Activated T-cell treated with anti-CD3 and anti-CD28 coated beads for 48 hours (primary cell): ENCODE measurements at regions not wholly inside any gene's neighbourhood (a gene's known extent, or its start where the extent isn't known, plus 50 kb on each side); places are given as distances from the start of the nearest gene placed in this dataset.

Experiments
- DNase-seq: peaks from one replicate; pipeline ENCODE4 v3.0.0-alpha.2; 2020; ENCODE audit warnings: low read depth

DNA sequence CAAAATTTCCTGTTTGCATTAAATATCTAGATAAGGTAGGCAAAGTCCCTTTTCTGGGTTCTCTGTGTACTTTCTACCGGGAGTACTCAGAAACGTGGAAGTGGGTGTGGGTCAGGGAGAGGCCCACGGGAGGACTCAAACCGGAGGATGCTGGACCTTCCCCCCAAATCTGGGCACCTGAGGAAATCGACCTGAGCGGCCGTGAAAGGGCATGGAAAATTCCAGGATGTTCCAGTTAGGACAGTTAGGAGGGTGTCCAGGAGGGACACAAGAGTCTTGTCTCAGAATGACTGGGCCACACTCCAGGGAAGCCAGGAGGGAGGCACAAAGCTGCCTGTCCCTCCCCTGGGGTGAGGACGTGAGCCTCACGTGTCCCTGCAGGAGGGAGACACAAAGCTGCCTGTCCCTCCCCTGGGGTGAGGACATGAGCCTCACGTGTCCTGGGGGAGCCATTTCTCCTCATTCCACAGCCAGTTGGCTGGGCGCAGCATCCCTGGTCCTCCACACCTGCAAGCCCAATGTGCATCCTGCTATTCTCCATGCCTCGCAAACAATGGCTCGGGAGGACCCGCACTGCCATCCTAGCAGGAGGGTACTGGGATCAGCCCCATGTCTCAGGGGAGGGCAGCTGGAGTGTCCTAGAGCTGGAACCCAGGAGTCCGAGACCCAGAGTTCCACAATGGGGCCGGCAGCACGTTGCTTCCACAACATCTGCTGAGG lies 190.5 kb upstream of the PPP2R2D start:
- no peak for DNase-seq

DNA sequence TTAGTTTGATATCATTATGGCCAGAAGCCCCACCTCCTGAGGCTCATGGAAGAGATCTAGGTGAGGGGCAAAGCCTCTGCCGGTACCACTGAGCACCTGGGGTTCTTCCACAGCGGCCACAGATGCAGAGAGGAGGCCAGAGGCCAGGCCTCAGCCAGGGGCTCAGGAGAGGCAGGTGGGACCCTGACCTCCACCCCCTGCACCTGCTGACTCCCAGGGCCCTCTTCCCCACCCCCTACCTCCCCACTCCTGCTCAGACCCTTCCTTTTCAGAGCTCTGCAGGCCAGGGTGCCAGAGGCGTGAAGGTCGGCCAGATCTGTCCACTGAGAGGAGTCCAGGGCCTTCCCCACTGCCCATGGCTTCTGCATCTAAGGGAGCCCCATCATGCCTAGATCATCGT lies 178.7 kb upstream of the PPP2R2D start:
- DNase-seq: no peak

DNA sequence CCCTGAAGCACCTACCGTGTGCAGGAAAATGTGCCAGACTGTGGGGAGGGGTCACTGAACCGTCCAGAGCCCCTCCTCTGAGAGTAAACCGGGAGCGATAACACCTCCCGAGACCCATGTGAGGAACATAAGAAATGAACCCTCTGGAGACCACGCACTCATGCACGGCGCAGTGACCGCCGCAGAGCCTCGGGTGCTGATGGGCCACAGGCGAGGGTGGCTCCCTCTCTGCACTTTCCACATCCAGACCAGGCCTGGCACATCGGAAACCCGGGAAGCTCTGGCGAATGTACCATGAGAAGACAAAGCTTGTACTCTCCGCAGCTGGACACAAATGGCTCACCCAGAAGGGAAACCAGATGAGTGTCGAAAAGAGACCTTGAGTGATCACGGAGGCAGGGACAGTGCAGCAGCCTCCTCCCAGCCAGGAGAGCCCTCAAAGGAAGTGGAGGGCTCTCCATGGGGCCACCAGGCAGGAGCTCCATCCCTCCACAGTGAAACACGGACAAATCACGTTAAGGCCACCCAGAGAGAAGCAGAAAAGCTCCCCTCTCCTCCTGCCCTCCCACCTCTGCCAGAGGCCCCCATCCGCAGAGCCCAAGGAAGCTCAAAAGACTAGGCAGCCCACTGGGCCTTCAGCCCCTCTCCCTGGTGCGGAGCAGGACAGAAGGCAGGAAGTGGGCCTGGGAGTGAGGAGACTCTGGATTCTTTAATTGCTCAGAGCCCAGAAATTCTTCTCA lies 178.1 kb upstream of the PPP2R2D start:
- DNase-seq: no peak

DNA sequence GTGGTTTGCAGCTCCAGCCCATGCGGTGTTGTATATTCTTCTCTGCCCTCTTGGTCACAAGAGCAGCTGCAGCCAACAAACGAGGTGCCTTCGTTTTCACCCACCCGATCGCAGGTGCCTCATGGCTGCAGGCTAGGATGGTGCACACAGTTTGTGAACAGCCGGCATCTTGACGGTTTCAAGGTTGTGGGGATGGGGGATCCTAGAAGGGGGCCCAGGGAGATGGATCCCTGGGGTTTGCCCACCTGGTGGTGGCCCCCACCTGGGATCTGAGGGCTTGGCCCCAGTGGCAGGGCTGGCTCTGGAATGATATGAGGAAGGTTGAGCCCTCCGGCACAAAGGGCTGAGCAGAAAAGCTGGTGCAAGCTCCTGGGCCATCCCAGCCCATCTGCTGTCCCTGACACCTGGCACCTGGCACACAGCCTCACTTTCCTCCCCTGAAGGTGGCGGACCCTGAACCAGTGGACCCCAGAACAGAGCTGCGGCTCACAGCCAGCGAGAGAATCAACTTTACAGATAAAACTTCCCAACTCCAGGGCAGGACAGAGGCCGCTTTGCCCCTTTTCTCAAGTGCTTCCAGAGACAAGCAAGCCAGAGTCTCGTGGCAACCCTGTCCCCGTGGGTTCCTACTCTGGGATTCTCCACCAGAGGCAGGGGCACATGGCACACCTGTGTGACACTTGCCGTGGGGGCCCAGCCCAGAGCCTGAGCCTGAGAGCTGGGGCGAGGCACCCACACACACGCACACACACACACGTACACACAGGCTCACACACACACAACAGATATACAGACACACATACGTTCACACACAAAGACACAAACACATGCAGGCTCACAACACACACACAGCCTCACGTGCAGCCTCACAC lies 177.3 kb upstream of the PPP2R2D start:
- DNase-seq: no peak

DNA sequence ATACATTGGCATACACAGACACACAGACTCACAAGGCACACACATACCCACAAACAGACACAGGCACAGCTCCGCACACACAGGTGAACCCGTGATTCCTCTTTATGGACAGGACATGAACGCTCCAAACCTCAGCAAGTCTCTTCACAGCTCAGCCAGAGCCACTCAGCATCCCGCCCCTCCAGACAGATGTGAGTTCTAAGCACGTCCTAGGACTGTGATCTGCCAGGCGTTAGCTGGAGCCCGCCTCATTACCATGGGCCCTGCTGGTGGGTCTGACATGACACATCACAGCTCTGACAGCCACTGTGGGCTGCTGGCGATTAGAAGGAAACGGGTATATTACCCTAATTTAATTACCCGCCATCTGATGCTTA lies 176.7 kb upstream of the PPP2R2D start:
- no peak for DNase-seq

DNA sequence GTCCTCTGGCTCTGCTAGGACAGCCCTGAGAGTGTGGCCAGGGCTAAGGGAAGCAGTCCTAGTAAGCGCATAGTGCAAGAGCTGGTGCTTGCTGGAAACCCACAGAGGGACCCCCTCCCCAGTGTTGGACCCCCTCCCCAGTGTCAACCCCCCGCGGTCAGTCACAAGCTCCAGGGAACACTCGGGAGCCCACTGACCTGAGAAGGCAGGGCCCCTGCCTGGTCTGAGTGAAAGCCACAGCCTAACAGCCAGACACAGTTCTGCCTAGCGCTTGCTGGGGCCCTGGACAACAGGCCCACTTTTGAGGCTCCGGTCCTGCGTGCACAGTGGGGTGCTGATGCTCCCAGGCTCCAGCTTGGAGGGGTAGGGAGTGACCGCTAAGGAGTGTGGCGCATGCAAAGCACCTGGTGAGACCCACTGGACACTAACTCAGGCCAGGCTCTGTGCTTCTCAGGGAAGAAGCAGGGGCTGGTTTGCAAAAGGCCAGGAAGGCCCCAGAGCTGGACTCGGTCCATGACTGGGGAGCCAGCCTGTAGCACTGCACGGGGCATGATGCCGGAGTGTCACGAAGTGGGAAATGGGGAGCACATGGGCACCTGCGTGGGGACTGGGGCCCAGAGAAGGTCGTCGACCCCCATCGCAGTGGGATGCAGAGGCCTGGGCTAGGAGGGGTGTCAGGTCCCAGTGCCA lies 175.8 kb upstream of the PPP2R2D start:
- DNase-seq: no peak

DNA sequence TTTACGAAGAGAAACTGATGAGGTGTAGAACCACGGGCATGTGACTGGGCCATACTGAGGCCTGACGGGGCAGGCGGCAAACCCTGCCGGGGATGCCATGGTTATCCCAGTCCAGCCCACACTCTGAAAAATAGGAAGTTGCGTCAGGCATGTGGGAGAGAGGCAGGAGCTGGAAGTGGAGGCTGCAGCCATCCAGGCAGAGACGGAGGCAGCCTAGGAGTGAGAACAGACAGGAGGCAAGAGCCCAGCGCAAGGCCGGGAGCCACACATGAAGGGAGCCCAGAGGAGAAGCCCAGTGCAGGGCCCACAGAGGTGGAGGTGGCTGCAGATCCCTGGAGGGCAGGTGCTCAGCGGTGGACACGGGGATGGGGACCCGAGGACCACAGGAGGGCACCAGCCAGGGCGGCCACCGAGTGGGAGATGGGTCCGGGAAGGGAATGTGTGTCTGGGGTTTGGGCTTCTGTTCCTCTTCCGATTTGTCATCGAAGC lies 175.2 kb upstream of the PPP2R2D start:
- DNase-seq: no peak

DNA sequence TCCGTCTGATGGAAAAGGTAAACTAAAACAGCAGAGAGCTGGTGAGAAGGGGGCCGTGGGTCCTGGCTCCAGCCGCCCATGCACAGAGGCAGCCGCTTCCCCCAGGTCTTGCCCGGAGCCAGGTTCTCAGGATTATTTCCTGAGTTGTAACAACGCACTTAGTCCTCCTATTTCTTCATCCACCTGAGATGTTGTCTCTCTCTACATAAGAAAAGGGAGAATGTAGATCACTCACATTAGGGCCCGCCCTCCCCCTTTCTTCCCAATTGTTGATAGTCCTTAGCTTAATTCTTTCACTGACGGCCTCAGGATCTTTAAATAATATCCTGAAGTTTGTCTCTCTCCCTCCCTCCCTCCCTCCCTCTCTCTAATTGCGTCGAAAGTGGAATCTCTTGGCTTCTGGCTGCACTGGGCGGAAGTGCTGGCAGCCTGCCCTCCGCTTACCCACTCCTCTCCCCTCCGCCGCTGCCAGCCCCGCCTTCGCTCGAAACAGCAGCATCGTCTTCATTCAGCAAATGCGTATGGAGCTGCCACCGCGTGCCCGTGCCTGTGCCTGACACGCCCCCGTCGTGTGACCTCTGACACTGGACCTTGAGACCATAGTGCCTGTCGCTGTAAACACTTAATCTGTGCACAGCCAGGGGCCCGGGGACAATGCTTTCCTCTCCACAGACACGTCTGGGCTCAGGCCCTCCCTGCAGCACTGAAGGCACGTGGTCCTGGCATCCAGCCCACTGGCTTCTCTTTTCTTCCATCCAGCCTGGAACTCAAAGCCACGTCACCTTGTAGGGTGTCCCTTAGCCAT lies 174.5 kb upstream of the PPP2R2D start:
- DNase-seq: no peak

DNA sequence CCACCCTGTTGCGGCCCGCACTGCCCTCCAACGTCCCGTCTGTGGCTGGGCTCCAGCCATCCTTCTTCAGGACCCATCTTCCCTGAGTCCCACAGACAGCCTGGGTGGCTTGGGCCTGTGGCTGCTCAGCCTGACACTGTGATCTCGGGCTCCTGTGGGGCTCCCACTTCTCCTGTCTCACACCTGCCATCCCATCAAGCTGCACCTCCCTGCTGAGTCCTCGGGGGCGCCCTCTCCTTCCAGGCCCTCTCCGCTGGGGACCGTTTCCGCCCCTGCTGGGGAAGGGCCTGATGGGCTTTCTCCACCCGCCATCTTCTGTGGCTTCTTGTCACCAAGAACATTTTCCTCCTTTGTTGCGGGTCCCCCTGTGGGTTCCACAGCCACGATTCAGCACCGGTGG lies 173.8 kb upstream of the PPP2R2D start:
- no peak for DNase-seq

DNA sequence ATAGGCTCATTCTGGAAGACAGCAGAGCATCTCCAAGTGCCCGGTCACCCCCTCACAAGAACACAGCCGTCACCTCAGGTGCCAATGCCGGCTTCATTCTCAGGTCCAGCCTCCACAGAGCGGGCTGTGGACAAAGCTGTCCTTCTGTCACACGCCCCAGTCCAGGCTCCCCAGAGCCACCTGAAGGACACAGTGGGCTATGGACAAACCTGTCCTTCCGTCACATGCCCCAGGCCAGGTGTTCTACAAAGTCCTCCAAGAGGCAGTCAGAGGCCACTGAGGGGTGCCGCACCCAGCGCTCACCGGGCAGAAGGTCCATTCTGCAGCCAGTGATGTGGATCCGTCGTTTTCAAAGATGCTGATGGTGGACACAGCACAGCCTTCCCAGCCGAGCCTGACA lies 173.2 kb upstream of the PPP2R2D start:
- no peak for DNase-seq

DNA sequence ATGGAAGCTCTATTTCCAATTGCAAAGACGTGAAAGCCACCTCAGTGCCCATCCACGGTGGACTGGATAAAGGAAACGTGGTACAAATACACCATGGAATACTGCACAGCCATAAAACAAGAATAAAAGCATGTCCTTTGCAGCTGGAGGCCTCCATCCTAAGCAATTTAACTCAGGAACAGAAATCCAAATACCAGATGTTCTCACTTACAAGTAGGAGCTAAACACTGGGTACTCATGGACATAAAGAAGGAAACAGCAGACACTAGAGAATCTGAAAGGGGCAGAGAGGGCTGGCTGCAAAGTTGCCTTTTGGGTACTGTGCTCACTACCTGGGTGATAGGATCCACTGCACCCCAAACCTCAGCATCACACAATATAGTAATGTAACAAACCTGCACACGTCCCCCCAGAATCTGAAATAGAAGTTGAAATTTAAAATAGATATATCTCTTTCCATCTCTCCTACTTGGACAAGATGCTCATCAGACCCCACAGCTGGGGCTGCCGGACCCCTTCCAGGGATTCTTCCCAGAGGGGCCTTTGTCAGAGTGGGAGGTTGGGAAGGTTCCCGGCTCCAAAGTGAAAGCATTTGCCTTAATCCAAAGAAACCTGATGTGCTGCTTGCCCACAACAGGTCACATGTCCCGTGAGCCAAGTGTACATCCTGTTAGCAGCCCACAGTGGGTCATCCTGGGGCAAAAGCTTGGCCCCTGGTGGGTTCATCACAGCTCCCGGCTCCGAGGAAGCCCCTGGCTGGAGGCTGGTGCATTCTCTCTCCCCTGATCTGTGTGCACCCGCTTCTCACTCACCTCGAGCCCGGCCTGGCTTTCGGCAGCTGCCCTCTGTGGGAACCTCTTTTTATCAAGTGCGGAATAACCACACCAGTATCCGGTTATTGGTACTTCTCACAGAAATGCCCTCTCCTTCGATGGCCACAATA lies 172.3 kb upstream of the PPP2R2D start:
- no peak for DNase-seq

DNA sequence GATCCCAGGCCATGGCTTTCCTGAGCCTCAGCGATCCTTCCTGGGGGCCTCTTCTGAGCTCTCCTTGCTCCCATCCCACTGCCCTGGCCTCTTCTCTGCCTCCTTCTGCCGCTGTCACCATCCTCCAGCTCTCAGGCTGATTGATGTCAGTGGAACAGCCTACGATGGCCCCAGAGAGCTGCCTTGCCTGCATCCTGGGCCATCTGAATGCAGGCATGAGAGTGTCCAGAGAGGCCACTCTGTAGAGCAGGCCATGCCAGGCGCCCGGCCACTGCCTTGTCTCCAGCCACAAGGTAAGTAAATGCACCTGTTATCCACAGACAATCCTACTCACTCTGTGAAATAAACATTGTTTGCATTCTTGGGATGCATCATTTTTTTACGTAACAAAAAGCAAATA lies 171.4 kb upstream of the PPP2R2D start:
- no peak for DNase-seq

DNA sequence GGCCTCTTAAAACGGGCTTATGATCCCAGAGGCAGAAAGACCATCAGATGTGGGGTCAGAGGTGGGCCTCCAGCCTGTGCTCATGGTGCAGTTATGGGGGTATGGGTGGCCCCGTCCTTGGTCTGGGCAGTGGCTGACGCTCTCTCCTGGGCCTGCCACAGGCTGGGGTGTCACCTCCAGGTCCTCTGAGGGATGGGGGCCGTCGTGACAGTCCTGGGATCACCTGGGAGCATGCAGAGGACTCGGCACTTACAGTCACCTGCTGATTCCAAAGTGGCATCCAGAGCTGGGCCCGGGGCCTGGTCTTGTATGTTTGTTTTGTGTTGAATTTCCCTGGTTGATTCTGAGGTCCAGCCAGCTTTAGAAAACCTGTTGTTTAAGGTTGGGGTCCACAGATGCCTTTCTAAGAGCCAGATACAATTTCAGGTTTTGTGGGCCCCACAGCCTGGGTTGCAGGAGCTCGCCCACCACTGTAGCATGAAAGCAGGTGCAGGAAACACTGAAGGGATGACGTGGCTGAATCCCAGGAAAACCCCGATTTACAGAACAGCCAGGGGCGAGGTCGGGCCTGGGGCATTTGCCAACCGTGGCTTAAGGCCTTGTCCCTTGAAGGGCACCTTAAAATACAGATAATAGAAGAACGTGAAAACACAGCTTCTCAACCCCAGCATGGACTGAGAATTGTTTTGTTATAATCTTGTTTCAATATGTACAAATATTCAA lies 170.7 kb upstream of the PPP2R2D start:
- DNase-seq: no peak

DNA sequence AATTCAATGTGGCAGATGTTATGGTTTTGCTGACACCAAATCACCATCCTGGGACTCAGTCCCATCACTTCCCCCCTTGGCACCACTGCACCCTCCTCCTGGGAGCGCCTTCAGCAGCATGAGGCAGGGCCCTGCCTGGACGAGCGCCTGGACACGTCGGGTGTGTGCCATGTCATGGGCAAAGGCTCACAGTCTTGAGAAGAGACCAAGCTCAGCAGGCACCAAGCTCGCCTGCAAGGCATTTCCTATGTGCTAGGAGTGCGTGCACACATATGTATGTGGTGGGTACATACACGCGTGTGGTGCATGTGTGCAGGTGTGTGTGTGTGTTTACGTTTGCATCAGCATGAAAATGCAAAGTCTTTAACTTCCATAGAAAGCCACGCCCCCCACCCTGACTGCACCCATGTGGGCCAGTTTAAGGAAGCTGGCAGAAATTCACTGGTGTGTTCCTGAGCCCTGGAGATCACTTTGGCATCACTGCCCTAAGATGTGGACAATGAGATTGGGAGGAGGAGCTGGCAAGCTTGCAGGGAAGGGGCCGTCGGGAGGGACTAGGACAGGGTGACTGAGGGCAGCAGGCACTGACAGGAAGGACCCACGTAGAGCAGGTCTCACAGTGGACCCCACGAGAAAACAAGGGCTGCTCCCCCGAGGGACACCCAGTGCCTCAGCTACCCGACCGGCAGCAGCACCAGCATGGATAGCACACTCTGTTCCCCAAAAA lies 169.9 kb upstream of the PPP2R2D start:
- DNase-seq: no peak

DNA sequence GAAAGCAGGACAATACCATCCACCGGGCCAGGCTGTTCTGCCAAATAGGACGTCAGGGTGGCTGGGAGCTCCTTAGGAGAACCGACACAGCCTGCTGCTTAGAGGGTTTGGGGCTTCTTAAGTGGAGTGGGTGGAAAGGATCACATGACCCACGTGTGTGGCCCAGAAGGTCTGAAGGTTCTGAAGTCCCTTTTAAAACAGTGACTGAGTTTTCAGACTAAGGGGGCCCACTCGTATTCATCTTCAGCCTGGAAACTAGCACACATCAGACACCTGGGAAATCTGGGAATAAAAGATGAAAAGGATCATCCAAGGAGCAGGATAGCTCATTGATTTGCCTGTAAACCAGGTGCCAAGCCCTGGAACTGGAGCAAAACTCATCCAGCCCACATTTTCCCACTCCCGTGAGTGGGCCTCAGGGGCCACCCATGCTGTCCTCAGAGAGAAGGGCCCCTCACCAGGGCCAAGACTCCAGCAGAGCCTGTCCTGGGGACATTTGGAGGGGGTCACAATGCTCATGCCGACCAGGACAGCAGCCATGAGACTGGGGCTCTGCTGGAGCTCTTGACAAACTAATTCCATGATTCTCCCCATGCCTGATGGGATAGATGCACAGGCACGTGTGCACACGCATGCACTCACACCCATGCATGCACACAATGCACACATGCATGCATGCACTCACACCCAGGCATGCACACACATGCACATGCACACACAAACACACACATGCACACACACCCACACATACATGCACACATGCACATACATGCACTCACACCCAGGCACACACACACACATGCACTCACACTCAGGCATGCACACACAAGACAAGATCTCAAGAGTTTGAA lies 168.8 kb upstream of the PPP2R2D start:
- no peak for DNase-seq

DNA sequence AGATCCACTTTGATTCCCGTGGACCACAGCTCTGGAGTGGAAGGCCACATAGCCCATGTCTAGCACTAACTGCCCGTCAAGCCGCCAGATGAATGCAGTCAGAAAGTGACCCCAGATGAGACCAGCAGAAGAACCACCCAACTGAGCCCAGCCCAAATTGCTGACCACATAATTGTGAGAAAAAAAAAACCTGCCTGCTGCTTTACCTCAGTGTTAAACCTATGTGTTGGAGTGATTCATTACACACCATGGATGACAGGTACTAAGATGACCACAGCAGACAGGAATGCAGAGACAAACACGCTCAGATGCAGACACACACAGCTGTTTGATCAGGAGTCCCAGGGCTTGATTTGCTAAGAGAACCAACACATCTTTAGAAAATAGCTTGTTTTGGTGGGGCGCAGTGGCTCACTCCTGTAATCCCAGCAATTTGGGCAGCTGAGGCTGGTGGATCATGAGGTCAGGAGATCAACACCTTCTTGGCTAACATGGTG lies 168.1 kb upstream of the PPP2R2D start:
- DNase-seq: no peak

DNA sequence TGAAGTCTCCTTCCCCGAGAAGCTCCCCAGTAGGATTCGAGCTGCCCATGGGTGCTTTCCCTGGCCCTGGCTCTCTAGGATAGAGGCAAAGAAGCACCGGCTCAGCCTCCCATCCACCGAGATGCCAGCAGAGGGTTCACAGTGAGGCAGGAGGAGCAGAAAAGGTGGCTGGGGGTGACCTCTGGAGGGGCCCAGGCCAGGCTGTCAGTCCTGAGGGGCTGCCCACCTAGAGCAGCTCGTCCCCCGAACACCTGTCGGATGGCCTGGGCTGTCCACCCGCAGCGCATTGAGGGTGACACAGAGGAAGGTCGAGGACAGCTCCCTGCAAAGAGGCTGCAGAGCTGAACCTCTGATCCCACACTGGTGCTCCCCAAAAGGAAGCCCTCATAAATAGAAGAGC lies 167.2 kb upstream of the PPP2R2D start:
- no peak for DNase-seq

DNA sequence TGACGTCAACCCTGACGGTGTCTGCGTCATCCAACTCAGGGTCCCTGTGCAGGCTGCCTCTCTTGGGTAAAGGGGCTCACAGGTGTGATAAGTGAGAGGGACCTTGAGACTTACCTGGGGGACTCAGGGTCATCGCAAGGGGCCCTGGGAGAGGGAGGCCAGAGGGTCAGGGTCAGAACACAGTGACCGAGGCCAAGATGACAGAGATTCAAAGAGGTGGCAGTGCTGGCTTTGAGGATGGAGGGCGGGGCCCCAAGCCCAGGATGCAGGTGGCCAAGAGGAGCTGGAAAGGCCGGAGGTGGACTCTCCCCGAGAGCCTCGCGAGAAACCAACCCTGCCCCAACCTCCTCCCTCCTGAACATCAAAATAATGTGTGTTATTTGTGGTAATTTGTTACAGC lies 165.2 kb upstream of the PPP2R2D start:
- no peak for DNase-seq
